DND-41 (cell line): ENCODE measurements at regions not wholly inside any gene's neighbourhood (a gene's known extent, or its start where the extent isn't known, plus 50 kb on each side); places are given as distances from the start of the nearest gene placed in this dataset.

Source experiments
- EZH2 ChIP-seq: IDR thresholded peaks from 3 replicates; pipeline ENCODE4 v1.6.1; 2012; ENCODE audit warnings: borderline replicate concordance, low read depth, mild to moderate bottlenecking, moderate library complexity, low read length, inconsistent platforms; ENCODE audit not compliant: severe bottlenecking
- TF ChIP-seq, protein P1 (sequence below): IDR thresholded peaks from 2 replicates; pipeline ENCODE4 v1.5.1; 2012; ENCODE audit warnings: borderline replicate concordance, low read length, moderate library complexity, mild to moderate bottlenecking; ENCODE audit not compliant: poor library complexity, severe bottlenecking; ENCODE audit errors: extremely low read depth

DNA sequence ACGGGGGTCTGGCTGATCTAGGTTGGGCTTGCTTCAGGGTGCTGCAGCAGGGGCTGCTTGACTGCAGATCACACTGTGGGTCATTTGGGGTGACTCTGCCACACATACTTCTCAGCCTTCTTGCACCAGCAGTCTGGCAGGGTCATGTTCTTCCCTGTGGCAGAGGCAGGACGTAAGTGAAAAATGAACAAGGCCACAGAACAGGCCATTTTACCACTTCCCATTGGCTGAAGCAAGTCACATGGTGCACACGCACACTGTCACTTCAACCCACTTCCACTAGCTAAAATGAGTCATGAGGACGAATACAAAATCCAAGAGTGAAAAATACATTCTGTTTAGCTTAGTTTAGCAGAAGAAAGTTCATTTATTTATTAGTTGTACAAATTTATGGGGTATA is 168.6 kb upstream of the GGTLC1 start:
- TF ChIP-seq, protein P1, sequence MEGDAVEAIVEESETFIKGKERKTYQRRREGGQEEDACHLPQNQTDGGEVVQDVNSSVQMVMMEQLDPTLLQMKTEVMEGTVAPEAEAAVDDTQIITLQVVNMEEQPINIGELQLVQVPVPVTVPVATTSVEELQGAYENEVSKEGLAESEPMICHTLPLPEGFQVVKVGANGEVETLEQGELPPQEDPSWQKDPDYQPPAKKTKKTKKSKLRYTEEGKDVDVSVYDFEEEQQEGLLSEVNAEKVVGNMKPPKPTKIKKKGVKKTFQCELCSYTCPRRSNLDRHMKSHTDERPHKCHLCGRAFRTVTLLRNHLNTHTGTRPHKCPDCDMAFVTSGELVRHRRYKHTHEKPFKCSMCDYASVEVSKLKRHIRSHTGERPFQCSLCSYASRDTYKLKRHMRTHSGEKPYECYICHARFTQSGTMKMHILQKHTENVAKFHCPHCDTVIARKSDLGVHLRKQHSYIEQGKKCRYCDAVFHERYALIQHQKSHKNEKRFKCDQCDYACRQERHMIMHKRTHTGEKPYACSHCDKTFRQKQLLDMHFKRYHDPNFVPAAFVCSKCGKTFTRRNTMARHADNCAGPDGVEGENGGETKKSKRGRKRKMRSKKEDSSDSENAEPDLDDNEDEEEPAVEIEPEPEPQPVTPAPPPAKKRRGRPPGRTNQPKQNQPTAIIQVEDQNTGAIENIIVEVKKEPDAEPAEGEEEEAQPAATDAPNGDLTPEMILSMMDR = no peak
- TF ChIP-seq EZH2 = no peak
